K562 (cell line): ENCODE measurements at regions not wholly inside any gene's neighbourhood (a gene's known extent, or its start where the extent isn't known, plus 50 kb on each side); places are given as distances from the start of the nearest gene placed in this dataset.

ENCODE experiments used
- CCNT2 ChIP-seq: IDR thresholded peaks from 2 replicates; pipeline ENCODE4 v1.6.1; 2011; ENCODE audit warnings: borderline replicate concordance, low read depth, mild to moderate bottlenecking, moderate library complexity, mixed read lengths, low read length; ENCODE audit not compliant: insufficient read length; ENCODE audit errors: extremely low read depth
- CEBPG ChIP-seq, 3 experiments: fragments of 200-800 bp in 1 of 3; sonication (Bioruptor generic) in 1 of 3; sonication (generic) in 1 of 3; formaldehyde crosslinking in 1 of 3; IDR thresholded peaks in 2 of 3; conservative IDR thresholded peaks in 1 of 3; 2 replicates each; pipeline versions ENCODE4 v1.6.1 to v1.8.0; 2016 to 2022; ENCODE audit warnings: missing compliant biosample characterization in 2 of 3, missing genetic modification characterization in 2 of 3, mild to moderate bottlenecking in 1 of 3, missing genetic modification reagents in 1 of 3
- POLR2AphosphoS5 ChIP-seq: IDR thresholded peaks from 2 replicates; pipeline ENCODE4 v1.6.1; 2011; ENCODE audit warnings: mild to moderate bottlenecking, low read depth, low read length, moderate library complexity; ENCODE audit not compliant: control insufficient read depth, insufficient read depth
- USF1 ChIP-seq: sonication (generic); formaldehyde crosslinking; IDR thresholded peaks from 2 replicates; pipeline ENCODE4 v1.9.0; 2022; ENCODE audit warnings: mild to moderate bottlenecking, missing genetic modification reagents
- TF ChIP-seq, protein P1 (sequence below), 2 experiments: fragments of 450-650 bp; conservative IDR thresholded peaks; 2 replicates each; pipeline ENCODE4 v1.6.1; 2017; ENCODE audit warnings: mild to moderate bottlenecking in 2 of 2, moderate library complexity in 2 of 2

DNA sequence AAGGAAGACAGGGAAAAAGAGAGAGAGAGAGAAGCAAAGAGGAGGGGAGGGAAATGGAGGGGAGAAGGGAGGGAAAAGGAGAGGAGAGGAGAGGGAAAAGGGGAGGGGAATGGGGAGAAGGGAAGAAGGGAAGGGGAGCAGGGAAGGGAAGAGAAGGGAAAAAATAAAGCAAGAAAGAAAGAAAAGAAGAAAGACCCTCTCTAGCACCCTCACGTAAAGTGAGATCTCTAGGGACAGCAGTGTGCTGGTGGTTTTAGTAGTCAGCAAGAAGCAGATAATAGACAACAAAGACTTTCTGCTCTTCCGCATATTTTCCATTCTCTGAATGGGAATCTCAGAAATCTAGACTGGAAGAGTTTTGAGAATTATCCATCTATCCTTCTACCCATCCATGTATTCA, 201.8 kb upstream of the RFC3 start:
- TF ChIP-seq CEBPG (CRISPR knock-in tag; IDR thresholded peaks at IDR 0.05) (no peak), CEBPG (tag; conservative IDR thresholded peaks at IDR 0.05 in 1 of 2, IDR thresholded peaks at IDR 0.05 in 1 of 2) (no peak), POLR2AphosphoS5 (no peak), CCNT2 (no peak), USF1 (CRISPR knock-in tag) (no peak)
- TF ChIP-seq, protein P1, sequence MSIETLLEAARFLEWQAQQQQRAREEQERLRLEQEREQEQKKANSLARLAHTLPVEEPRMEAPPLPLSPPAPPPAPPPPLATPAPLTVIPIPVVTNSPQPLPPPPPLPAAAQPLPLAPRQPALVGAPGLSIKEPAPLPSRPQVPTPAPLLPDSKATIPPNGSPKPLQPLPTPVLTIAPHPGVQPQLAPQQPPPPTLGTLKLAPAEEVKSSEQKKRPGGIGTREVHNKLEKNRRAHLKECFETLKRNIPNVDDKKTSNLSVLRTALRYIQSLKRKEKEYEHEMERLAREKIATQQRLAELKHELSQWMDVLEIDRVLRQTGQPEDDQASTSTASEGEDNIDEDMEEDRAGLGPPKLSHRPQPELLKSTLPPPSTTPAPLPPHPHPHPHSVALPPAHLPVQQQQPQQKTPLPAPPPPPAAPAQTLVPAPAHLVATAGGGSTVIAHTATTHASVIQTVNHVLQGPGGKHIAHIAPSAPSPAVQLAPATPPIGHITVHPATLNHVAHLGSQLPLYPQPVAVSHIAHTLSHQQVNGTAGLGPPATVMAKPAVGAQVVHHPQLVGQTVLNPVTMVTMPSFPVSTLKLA (conservative IDR thresholded peaks at IDR 0.05) = no peak
